ENCODE measurements at regions not wholly inside any gene's neighbourhood (a gene's known extent, or its start where the extent isn't known, plus 50 kb on each side); places are given as distances from the start of the nearest gene placed in this dataset.
"Not testable (repeated sequence)": the region's sequence is repeated elsewhere in the genome, so short reads cannot be mapped to it uniquely, and the experiment has no call there.

- DNase-seq: no peak
Measured at GRCh38 chrX:151042842-151043241, 59.7 kb downstream of the HMGB3 start.

DNA sequence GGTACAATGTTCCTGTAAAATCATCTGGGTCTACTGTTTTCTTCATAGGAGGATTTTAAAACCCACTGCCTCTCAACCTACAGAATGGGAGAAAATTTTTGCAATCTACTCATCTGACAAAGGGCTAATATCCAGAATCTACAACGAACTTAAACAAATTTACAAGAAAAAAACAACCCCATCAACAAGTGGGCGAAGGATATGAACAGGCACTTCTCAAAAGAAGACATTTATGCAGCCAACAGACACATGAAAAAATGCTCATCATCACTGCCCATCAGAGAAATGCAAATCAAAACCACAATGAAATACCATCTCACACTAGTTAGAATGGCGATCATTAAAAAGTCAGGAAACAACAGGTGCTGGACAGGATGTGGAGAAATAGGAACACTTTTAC lies 83.2 kb downstream of the HMGB3 start:
- DNase-seq: not testable (repeated sequence)

- no peak for DNase-seq
Measured at GRCh38 chrX:151073767-151074166, 90.6 kb downstream of the HMGB3 start.

GRCh38 chrX:151081016-151081415 lies 95.4 kb upstream of the GPR50 start:
- DNase-seq: no peak

DNA sequence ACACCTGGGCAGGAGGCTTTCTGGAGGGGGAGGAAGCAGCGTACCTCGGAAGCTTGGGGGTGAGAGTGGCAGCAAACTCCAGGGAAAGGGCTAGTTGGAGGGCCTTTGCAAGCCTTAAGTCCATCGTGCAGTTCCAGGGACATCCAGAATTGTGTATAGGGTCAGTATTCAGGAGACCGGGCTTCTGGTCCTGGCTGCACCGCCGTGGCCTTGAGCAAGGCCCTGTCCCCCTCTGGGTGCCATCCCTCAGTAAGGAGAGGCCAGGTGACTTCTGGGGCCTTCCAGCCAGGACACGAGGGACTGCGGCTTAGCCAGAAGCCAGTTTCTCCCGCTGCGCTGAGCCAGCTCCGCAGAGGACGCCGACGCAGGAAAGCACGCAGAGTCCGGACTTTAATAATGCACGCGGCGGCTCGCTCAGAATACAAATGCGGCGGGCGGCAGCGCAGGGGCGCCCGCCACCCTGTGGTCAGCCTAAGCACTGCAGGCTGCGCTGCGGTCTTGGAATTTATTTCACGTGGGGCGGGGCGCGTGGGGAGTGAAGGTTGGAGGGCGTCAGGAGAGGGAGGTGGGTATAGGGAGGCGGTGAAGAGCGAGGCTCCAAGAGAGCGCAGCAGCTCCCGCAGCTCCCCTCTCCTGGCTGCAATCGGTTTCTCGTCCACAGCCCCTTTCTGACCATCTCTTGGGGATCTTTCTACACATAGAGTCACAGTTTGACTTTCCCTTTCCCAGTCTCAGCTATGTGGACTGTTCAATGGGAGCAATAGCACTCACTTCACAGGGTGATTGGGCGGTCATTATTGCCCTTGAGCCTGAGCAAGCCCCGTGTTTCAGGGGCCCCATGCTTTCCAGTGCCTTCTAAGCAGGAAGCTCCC lies 94.1 kb upstream of the GPR50 start:
- DNase-seq: peak; percentile 79

DNA sequence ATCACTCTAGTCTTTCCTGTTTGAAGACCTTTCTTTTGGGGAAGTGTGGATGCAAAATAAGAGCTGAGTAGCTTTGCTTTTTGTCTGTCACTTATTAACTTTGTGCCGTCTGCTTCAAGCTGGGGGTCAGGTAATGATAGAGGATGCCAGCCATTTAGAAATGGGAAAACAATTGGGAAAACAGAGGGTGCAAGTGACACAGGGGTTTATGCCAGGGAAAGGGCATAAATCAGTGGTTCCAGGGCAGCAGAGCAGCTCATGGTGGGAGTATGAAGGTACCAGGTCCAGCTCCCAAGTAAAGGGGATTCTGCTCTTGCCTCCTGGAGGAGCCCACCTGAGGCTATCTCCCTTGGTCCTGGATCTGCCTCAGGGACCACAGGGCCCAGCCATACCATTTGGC lies 91.9 kb upstream of the GPR50 start:
- DNase-seq: no peak

GRCh38 chrX:151085207-151085606 lies 91.2 kb upstream of the GPR50 start:
- DNase-seq: no peak

DNA sequence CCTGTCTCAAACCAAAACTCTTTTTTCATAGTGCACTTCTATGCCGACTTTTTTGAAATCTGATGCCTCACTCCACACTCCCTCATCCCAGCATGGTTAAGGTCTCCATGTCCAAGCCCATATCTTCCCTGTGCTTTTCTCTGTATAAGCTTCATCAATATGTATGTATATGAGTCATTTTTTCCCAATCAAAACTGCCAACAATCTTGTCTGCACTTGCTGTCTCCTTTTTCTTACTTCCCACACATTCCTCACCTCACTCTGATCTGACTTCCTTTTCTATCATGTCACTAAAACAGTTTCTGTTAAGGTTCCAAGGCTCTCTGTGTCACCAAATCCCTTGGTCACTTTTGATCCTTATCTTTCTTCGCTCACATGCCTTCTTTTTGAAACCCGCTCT lies 88.2 kb upstream of the GPR50 start:
- no peak for DNase-seq

- no peak for DNase-seq
Measured at GRCh38 chrX:151099001-151099400, 77.4 kb upstream of the GPR50 start.

- no peak for DNase-seq
Measured at GRCh38 chrX:151100799-151101198, 75.6 kb upstream of the GPR50 start.

GRCh38 chrX:151113200-151113599 lies 63.2 kb upstream of the GPR50 start:
- not testable (repeated sequence) for DNase-seq

All from NCI-H2227 treated with DMSO at 0.1 percent for 48 hours (cell line).